Naive B cell (primary cell): ENCODE measurements at regions not wholly inside any gene's neighbourhood (a gene's known extent, or its start where the extent isn't known, plus 50 kb on each side); places are given as distances from the start of the nearest gene placed in this dataset.

ENCODE experiments used
- ATAC-seq, 2 donors: fragments of 150-1000 bp; cut with Tn5 transposase; 2 replicates each; pipeline ENCODE4 v1.10.0; 2021; ENCODE audit warnings: low read depth in 2 of 2, mild to moderate bottlenecking in 2 of 2, moderate library complexity in 2 of 2
- DNase-seq: peaks from one replicate; pipeline ENCODE4 v3.0.0; 2022
- H3K27ac Mint-ChIP-seq, 6 donors: one replicate each; pipeline ENCODE4 v1.8.0; 2020 to 2022; ENCODE audit warnings: mild to moderate bottlenecking in 6 of 6, mixed read lengths in 6 of 6, moderate library complexity in 5 of 6, inconsistent platforms in 2 of 6
- H3K27me3 Mint-ChIP-seq, 3 donors: one replicate each; pipeline ENCODE4 v1.8.0; 2021 to 2022; ENCODE audit warnings: mixed read lengths in 3 of 3, mild to moderate bottlenecking in 1 of 3
- H3K36me3 Mint-ChIP-seq, 2 donors: one replicate each; pipeline ENCODE4 v1.8.0; 2020 to 2022; ENCODE audit warnings: mixed read lengths in 2 of 2, inconsistent platforms in 1 of 2, mild to moderate bottlenecking in 1 of 2
- H3K4me1 Mint-ChIP-seq, 3 donors: one replicate each; pipeline ENCODE4 v1.8.0; 2020 to 2022; ENCODE audit warnings: mixed read lengths in 3 of 3, inconsistent platforms in 1 of 3, mild to moderate bottlenecking in 1 of 3, moderate library complexity in 1 of 3
- H3K4me3 Mint-ChIP-seq, 8 donors: one replicate each; pipeline ENCODE4 v1.8.0; 2020 to 2022; ENCODE audit warnings: mild to moderate bottlenecking in 8 of 8, mixed read lengths in 8 of 8, moderate library complexity in 8 of 8, inconsistent platforms in 2 of 8
- H3K9me3 Mint-ChIP-seq, 7 donors: one replicate each; pipeline ENCODE4 v1.8.0; 2020 to 2022; ENCODE audit warnings: mixed read lengths in 7 of 7, mild to moderate bottlenecking in 5 of 7, inconsistent platforms in 2 of 7, moderate library complexity in 1 of 7

GRCh38 chr9:89554307-89555035 lies 50.3 kb upstream of the GADD45G start:
- H3K36me3 Mint-ChIP-seq, result no peaks in the 10 kb centered on the region
- no peak for DNase-seq

GRCh38 chr9:89553451-89554010 lies 51.3 kb upstream of the GADD45G start:
- H3K36me3 Mint-ChIP-seq, result no peaks in the 10 kb centered on the region
- peaks cover 6 to 20% (median 10%) of the 10 kb centered on the region in 3 donors for H3K27me3 Mint-ChIP-seq

More at GRCh38 chr9:89554307-89555035, 50.3 kb upstream of the GADD45G start:
- ATAC-seq, result no peak
- peaks cover 10 to 20% (median 18%) of the 10 kb centered on the region in 3 donors for H3K4me1 Mint-ChIP-seq
- H3K27me3 Mint-ChIP-seq, result peaks cover 10 to 20% (median 10%) of the 10 kb centered on the region in 3 donors
- H3K9me3 Mint-ChIP-seq, result no peaks in the 10 kb centered on the region
- peak overlapping the region in 1 of 8 donors; percentile 39 for H3K4me3 Mint-ChIP-seq
- peak overlapping the region in 1 of 6 donors; percentile 82 for H3K27ac Mint-ChIP-seq

GRCh38 chr9:89550346-89550927 lies 52.5 kb upstream of the SEMA4D start:
- Mint-ChIP-seq H3K4me3 (no peak overlapping the region), H3K4me1 (peaks cover 5 to 8% (median 5%) of the 10 kb centered on the region in 3 donors), H3K27ac (peak overlapping the region in 3 of 6 donors; percentile 4 to 87 (median 7)), H3K9me3 (peaks cover 5 to 13% (median 11%) of the 10 kb centered on the region in 7 donors), H3K27me3 (peaks cover 0 to 9% (median 0%) of the 10 kb centered on the region in 3 donors), H3K36me3 (peaks cover 3 to 12% of the 10 kb centered on the region in 2 donors)
- DNase-seq (no peak), ATAC-seq (no peak)

More at GRCh38 chr9:89553451-89554010, 51.3 kb upstream of the GADD45G start:
- Mint-ChIP-seq H3K27ac (no peak overlapping the region), H3K9me3 (no peaks in the 10 kb centered on the region), H3K4me1 (peaks cover 15 to 24% (median 20%) of the 10 kb centered on the region in 3 donors), H3K4me3 (no peak overlapping the region)
- ATAC-seq (no peak), DNase-seq (no peak)

- H3K9me3 Mint-ChIP-seq, result peaks cover 8 to 18% (median 16%) of the 10 kb centered on the region in 7 donors
- no peaks in the 10 kb centered on the region for H3K27me3 Mint-ChIP-seq
- H3K27ac Mint-ChIP-seq, result peak overlapping the region in 3 of 6 donors; percentile 50 to 94 (median 58)
- H3K4me3 Mint-ChIP-seq, result no peak overlapping the region
- peaks cover under 1 to 8% (median 5%) of the 10 kb centered on the region in 3 donors for H3K4me1 Mint-ChIP-seq
- peaks cover 7 to 20% of the 10 kb centered on the region in 2 donors for H3K36me3 Mint-ChIP-seq
- peak; percentile 100 for ATAC-seq
- DNase-seq, result peak; percentile 82
Measured at GRCh38 chr9:89549031-89549644, 51.2 kb upstream of the SEMA4D start.

- Mint-ChIP-seq H3K27ac (no peak overlapping the region), H3K4me3 (no peak overlapping the region), H3K4me1 (peaks cover 5 to 9% (median 6%) of the 10 kb centered on the region in 3 donors)
Measured at GRCh38 chr9:89548071-89548638, 50.2 kb upstream of the SEMA4D start.

More at GRCh38 chr9:89548071-89548638, 50.2 kb upstream of the SEMA4D start:
- peaks cover 7 to 20% of the 10 kb centered on the region in 2 donors for H3K36me3 Mint-ChIP-seq
- ATAC-seq (no peak), DNase-seq (no peak)
- H3K9me3 Mint-ChIP-seq, result peaks cover 8 to 22% (median 16%) of the 10 kb centered on the region in 7 donors
- H3K27me3 Mint-ChIP-seq, result no peaks in the 10 kb centered on the region
